ENCODE measurements at regions not wholly inside any gene's neighbourhood (a gene's known extent, or its start where the extent isn't known, plus 50 kb on each side); places are given as distances from the start of the nearest gene placed in this dataset.
A peak's percentile ranks its signal among the peaks of the same experiment; 100 is the strongest.

- H3K4me1 ChIP-seq (ENCODE audit: control insufficient read depth, insufficient read depth, low read length), result peaks cover 39% of the 10 kb centered on the region
- WGBS (ENCODE audit: insufficient coverage), result 88% methylated on average over 6 of the region's 6 CpGs
- Mint-ChIP-seq H3K4me3 (no peak overlapping the region), H3K9me3 (no peaks in the 10 kb centered on the region), H3K36me3 (no peaks in the 10 kb centered on the region), H3K27me3 (ENCODE audit: low read depth in 2 of 2) (no peaks in the 10 kb centered on the region), H3K4me1 (peaks cover 25 to 27% of the 10 kb centered on the region in 2 donors), H3K27ac (peak overlapping the region in 1 of 2 donors; percentile 24)
- intact Hi-C loops (cut with micrococcal nuclease), result no loop called here
- TF ChIP-seq CTCF (IDR thresholded peaks at IDR 0.05), result no peak
- no peak overlapping the region for H3K4me3 ChIP-seq (ENCODE audit: low read length)
- no peak for DNase-seq
- H3K9me3 ChIP-seq (ENCODE audit: control insufficient read depth, insufficient read depth, low read length), result no peaks in the 10 kb centered on the region
- H3K36me3 ChIP-seq (ENCODE audit: control insufficient read depth, insufficient read depth, low read length), result no peaks in the 10 kb centered on the region
- no peaks in the 10 kb centered on the region for H3K27me3 ChIP-seq (ENCODE audit: control insufficient read depth, insufficient read depth, low read length)
- peak overlapping the region; percentile 89 for H3K27ac ChIP-seq (ENCODE audit: low read length)
- no peak for ATAC-seq
Measured at GRCh38 chr6:159095616-159096015, 50.8 kb upstream of the TAGAP start.

- H3K4me1 ChIP-seq (ENCODE audit: control insufficient read depth, insufficient read depth, low read length), result peaks cover 39% of the 10 kb centered on the region
- no peaks in the 10 kb centered on the region for H3K9me3 ChIP-seq (ENCODE audit: control insufficient read depth, insufficient read depth, low read length)
- H3K36me3 ChIP-seq (ENCODE audit: control insufficient read depth, insufficient read depth, low read length), result no peaks in the 10 kb centered on the region
- Mint-ChIP-seq H3K27ac (peak overlapping the region in 1 of 2 donors; percentile 24), H3K4me3 (no peak overlapping the region), H3K36me3 (no peaks in the 10 kb centered on the region), H3K4me1 (peaks cover 19 to 21% of the 10 kb centered on the region in 2 donors), H3K27me3 (ENCODE audit: low read depth in 2 of 2) (no peaks in the 10 kb centered on the region), H3K9me3 (no peaks in the 10 kb centered on the region)
- 41% methylated on average over 15 of the region's 18 CpGs for WGBS (ENCODE audit: insufficient coverage)
- no peak for TF ChIP-seq CTCF (IDR thresholded peaks at IDR 0.05)
- ATAC-seq (no peak), DNase-seq (peak in 1 of 2 donors; percentile 85)
- no peaks in the 10 kb centered on the region for H3K27me3 ChIP-seq (ENCODE audit: control insufficient read depth, insufficient read depth, low read length)
- H3K27ac ChIP-seq (ENCODE audit: low read length), result peak overlapping the region; percentile 89
- no peak overlapping the region for H3K4me3 ChIP-seq (ENCODE audit: low read length)
- intact Hi-C loops (cut with micrococcal nuclease), result no loop called here
Measured at GRCh38 chr6:159094444-159095252, 49.9 kb upstream of the TAGAP start.
